SK-N-SH (cell line): ENCODE measurements at regions not wholly inside any gene's neighbourhood (a gene's known extent, or its start where the extent isn't known, plus 50 kb on each side); places are given as distances from the start of the nearest gene placed in this dataset.

Experiments
- CTCF ChIA-PET: fragments of 300-600, 350-600 bp; formaldehyde crosslinking; extraction: SDS; loops from one replicate; lab custom pipeline; 2021; lab: Yijun Ruan, JAX
- POLR2A ChIA-PET: fragments of 350-600 bp; sonication (Branson Sonifier 250); formaldehyde crosslinking; extraction: SDS; loops from one replicate; lab custom pipeline; 2020; ENCODE audit warnings: antibody characterized with exemption, inconsistent platforms; lab: Yijun Ruan, JAX
- DNase-seq: peaks from one replicate; pipeline ENCODE4 v3.0.0; 2012
- H2AFZ ChIP-seq: fragments of 200-600 bp; sonication (generic); 2 replicates; pipeline ENCODE4 v1.8.1; 2016; ENCODE audit warnings: antibody characterized with exemption, mild to moderate bottlenecking, low read depth
- H3F3A ChIP-seq: fragments of 200-600 bp; sonication (generic); replicated peaks from 2 replicates; pipeline ENCODE3; 2016; ENCODE audit warnings: antibody characterized with exemption, mild to moderate bottlenecking; ENCODE audit not compliant: insufficient read depth
- H3K27ac ChIP-seq, 2 experiments: fragments of 200-500 bp in 1 of 2; fragments of 200-600 bp in 1 of 2; sonication (Bioruptor generic) in 1 of 2; sonication (generic), shearing (Covaris generic) in 1 of 2; 2 replicates each; pipeline versions ENCODE4 v1.5.1 to v1.6.1; 2014 to 2016; ENCODE audit warnings: low read depth in 2 of 2, inconsistent platforms in 1 of 2, low read length in 1 of 2, mild to moderate bottlenecking in 1 of 2, mixed read lengths in 1 of 2
- H3K27me3 ChIP-seq: fragments of 200-600 bp; sonication (generic), shearing (Covaris generic); 2 replicates; pipeline ENCODE4 v1.6.1; 2016; ENCODE audit warnings: mixed run types; ENCODE audit not compliant: insufficient read depth
- H3K36me3 ChIP-seq, 2 experiments: fragments of 200-500 bp in 1 of 2; fragments of 200-600 bp in 1 of 2; sonication (Bioruptor generic) in 1 of 2; sonication (generic) in 1 of 2; replicated peaks in 1 of 2; 2 replicates each; pipeline versions ENCODE3 to v1.5.1; 2014 to 2016; ENCODE audit warnings: low read length in 1 of 2, mild to moderate bottlenecking in 1 of 2; ENCODE audit not compliant: insufficient read depth in 2 of 2, control insufficient read depth in 1 of 2
- H3K4me1 ChIP-seq, 2 experiments: fragments of 200-500 bp in 1 of 2; fragments of 200-600 bp in 1 of 2; sonication (Bioruptor generic) in 1 of 2; sonication (generic), shearing (Covaris generic) in 1 of 2; 2 replicates each; pipeline versions ENCODE4 v1.5.1 to v1.6.1; 2014 to 2016; ENCODE audit warnings: low read depth in 1 of 2, low read length in 1 of 2, mixed run types in 1 of 2; ENCODE audit not compliant: insufficient read depth in 2 of 2, control insufficient read depth in 1 of 2
- H3K4me2 ChIP-seq: fragments of 200-600 bp; sonication (generic), shearing (Covaris generic); 2 replicates; pipeline ENCODE4 v1.6.1; 2017; ENCODE audit warnings: mixed run types
- H3K4me3 ChIP-seq, 2 experiments: fragments of 200-500 bp in 1 of 2; fragments of 200-600 bp in 1 of 2; sonication (Bioruptor generic) in 1 of 2; sonication (generic), shearing (Covaris generic) in 1 of 2; 2 replicates each; pipeline versions ENCODE4 v1.5.1 to v1.8.1; 2014 to 2016; ENCODE audit warnings: low read depth in 2 of 2, inconsistent platforms in 1 of 2, low read length in 1 of 2, mild to moderate bottlenecking in 1 of 2, mixed read lengths in 1 of 2, moderate library complexity in 1 of 2
- H3K79me2 ChIP-seq: fragments of 200-600 bp; sonication (generic); 2 replicates; pipeline ENCODE4 v1.8.1; 2017; ENCODE audit warnings: mild to moderate bottlenecking; ENCODE audit not compliant: insufficient read depth
- H3K9ac ChIP-seq: fragments of 200-600 bp; sonication (generic); 2 replicates; pipeline ENCODE4 v1.6.1; 2017; ENCODE audit warnings: mixed run types
- H3K9me2 ChIP-seq: fragments of 200-600 bp; sonication (generic); 2 replicates; pipeline ENCODE4 v1.6.1; 2017; ENCODE audit warnings: mixed run types
- H3K9me3 ChIP-seq: fragments of 200-600 bp; sonication (generic); 2 replicates; pipeline ENCODE4 v1.6.1; 2017; ENCODE audit warnings: mixed run types, mild to moderate bottlenecking, moderate library complexity
- H4K20me1 ChIP-seq: fragments of 200-600 bp; sonication (generic); 2 replicates; pipeline ENCODE4 v1.6.1; 2017; ENCODE audit warnings: mild to moderate bottlenecking, mixed run types; ENCODE audit not compliant: insufficient read depth
- ELF1 ChIP-seq: IDR thresholded peaks from 2 replicates; pipeline ENCODE4 v1.4.0; 2012
- EP300 ChIP-seq, 2 experiments: IDR thresholded peaks; 2 replicates each; pipeline versions ENCODE4 v1.4.0 to v1.6.1; 2012; ENCODE audit warnings: borderline replicate concordance in 1 of 2, low read depth in 1 of 2, low read length in 1 of 2
- FOSL2 ChIP-seq: IDR thresholded peaks from 2 replicates; pipeline ENCODE4 v1.4.0; 2012; ENCODE audit warnings: low read depth, mild to moderate bottlenecking, moderate library complexity, borderline replicate concordance
- FOXJ3 ChIP-seq: sonication (generic); formaldehyde crosslinking; IDR thresholded peaks from 2 replicates; pipeline ENCODE4 v1.5.1; 2020; ENCODE audit warnings: mild to moderate bottlenecking, missing genetic modification reagents
- FOXM1 ChIP-seq: IDR thresholded peaks from 2 replicates; pipeline ENCODE4 v1.4.0; 2012; ENCODE audit warnings: low read depth, mild to moderate bottlenecking
- GATA2 ChIP-seq: sonication (generic); formaldehyde crosslinking; IDR thresholded peaks from 2 replicates; pipeline ENCODE4 v1.5.0; 2020; ENCODE audit warnings: mild to moderate bottlenecking, missing genetic modification reagents
- MEF2A ChIP-seq: IDR thresholded peaks from 2 replicates; pipeline ENCODE4 v1.4.0; 2012; ENCODE audit warnings: low read depth, borderline replicate concordance
- MXI1 ChIP-seq: IDR thresholded peaks from 2 replicates; pipeline ENCODE4 v1.6.1; 2012; ENCODE audit warnings: mild to moderate bottlenecking, low read depth, low read length, improper control_type of control experiment
- NRF1 ChIP-seq: IDR thresholded peaks from 2 replicates; pipeline ENCODE4 v1.6.1; 2012; ENCODE audit warnings: low read depth, mild to moderate bottlenecking, low read length
- PBX3 ChIP-seq: IDR thresholded peaks from 2 replicates; pipeline ENCODE4; 2012
- POLR2AphosphoS5 ChIP-seq: IDR thresholded peaks from 2 replicates; pipeline ENCODE4 v1.6.1; 2012; ENCODE audit warnings: low read depth, low read length
- RAD21 ChIP-seq: IDR thresholded peaks from 2 replicates; pipeline ENCODE4 v1.6.1; 2012; ENCODE audit warnings: mild to moderate bottlenecking, low read length
- REST ChIP-seq: IDR thresholded peaks from 2 replicates; pipeline ENCODE4 v1.6.1; 2012; ENCODE audit warnings: mild to moderate bottlenecking, low read depth, low read length, moderate library complexity
- RXRA ChIP-seq: IDR thresholded peaks from 2 replicates; pipeline ENCODE4 v1.4.0; 2012; ENCODE audit warnings: low read depth, mild to moderate bottlenecking, borderline replicate concordance
- TAF1 ChIP-seq: IDR thresholded peaks from 2 replicates; pipeline ENCODE4 v1.6.1; 2012; ENCODE audit warnings: low read depth, mild to moderate bottlenecking, low read length, moderate library complexity, borderline replicate concordance
- YY1 ChIP-seq: IDR thresholded peaks from 2 replicates; pipeline ENCODE4 v1.4.0; 2012; ENCODE audit warnings: low read depth, mild to moderate bottlenecking
- WGBS: methylation state at CpG from one replicate; pipeline ENCODE4 v1.1.6; 2017; ENCODE audit warnings: low lambda C conversion rate; 5-methylcytosine and 5-hydroxymethylcytosine counted together

- TF ChIP-seq TAF1 (no peak), FOXM1 (no peak), FOSL2 (no peak), EP300 (IDR thresholded peaks at IDR 0.05; ENCODE audit: borderline replicate concordance in 1 of 2, low read depth in 1 of 2, low read length in 1 of 2) (no peak)
- Histone ChIP-seq H3K9me3 (no peaks in the 10 kb centered on the region), H3K9me2 (no peaks in the 10 kb centered on the region), H3K79me2 (no peaks in the 10 kb centered on the region), H3K4me2 (no peak overlapping the region), H3K27ac (no peak overlapping the region), H3F3A (no peaks in the 10 kb centered on the region), H3K27me3 (no peaks in the 10 kb centered on the region), H2AFZ (no peak overlapping the region), H3K4me1 (no peaks in the 10 kb centered on the region), H3K4me3 (no peak overlapping the region), H4K20me1 (no peaks in the 10 kb centered on the region), H3K9ac (no peak overlapping the region), H3K36me3 (no peaks in the 10 kb centered on the region)
- 22% methylated on average over 4 of the region's 4 CpGs for WGBS
- ChIA-PET CTCF (interaction anchor here (1.4 kb wide), 1 partner anchor 10 kb away, joined by 4 read pairs; no protein-coding TSS in a partner anchor), POLR2A (interaction anchor here (0.6 kb wide), 1 partner anchor 195 kb away, joined by 3 read pairs; no protein-coding TSS in a partner anchor)
- DNase-seq = no peak
Measured at GRCh38 chr16:5314377-5314776, 216.8 kb upstream of the EEF2KMT start.

GRCh38 chr16:5309946-5310611, 212.5 kb upstream of the EEF2KMT start:
- Histone ChIP-seq H4K20me1 (no peaks in the 10 kb centered on the region), H3K79me2 (no peaks in the 10 kb centered on the region)
- DNase-seq = no peak
- no peak for TF ChIP-seq GATA2 (CRISPR knock-in tag)
- no peak for TF ChIP-seq YY1
- TF ChIP-seq REST = no peak
- no peak for TF ChIP-seq FOXJ3 (CRISPR knock-in tag)
- no peak for TF ChIP-seq FOXM1
- no peak for TF ChIP-seq PBX3
- no peak for TF ChIP-seq MEF2A
- TF ChIP-seq RAD21 = no peak
- no peak for TF ChIP-seq MXI1
- no peak for TF ChIP-seq RXRA
- TF ChIP-seq ELF1 = no peak
- TF ChIP-seq NRF1 = no peak
- TF ChIP-seq POLR2AphosphoS5 = no peak
- TF ChIP-seq, all 33 proteins: peak for 0
- H3K4me2 ChIP-seq = no peak overlapping the region
- no peaks in the 10 kb centered on the region for H3K4me1 ChIP-seq
- H3K27ac ChIP-seq = no peak overlapping the region
- ChIA-PET CTCF (no interaction called here), POLR2A (no interaction called here)
- no peaks in the 10 kb centered on the region for H3K9me3 ChIP-seq
- 17% methylated on average over 4 of the region's 4 CpGs for WGBS
- H3K27me3 ChIP-seq = no peaks in the 10 kb centered on the region
- H2AFZ ChIP-seq = no peak overlapping the region
- no peaks in the 10 kb centered on the region for H3K36me3 ChIP-seq
- H3F3A ChIP-seq = no peaks in the 10 kb centered on the region
- no peaks in the 10 kb centered on the region for H3K9me2 ChIP-seq
- H3K9ac ChIP-seq = no peak overlapping the region
- H3K4me3 ChIP-seq = no peak overlapping the region
